ENCODE measurements at regions not wholly inside any gene's neighbourhood (a gene's known extent, or its start where the extent isn't known, plus 50 kb on each side); places are given as distances from the start of the nearest gene placed in this dataset.
"Not testable (repeated sequence)": the region's sequence is repeated elsewhere in the genome, so short reads cannot be mapped to it uniquely, and the experiment has no call there.

- DNase-seq, result no peak
Measured at GRCh38 chr4:124144238-124144654, 568.3 kb downstream of the ANKRD50 start.

GRCh38 chr4:124146068-124146467 lies 566.5 kb downstream of the ANKRD50 start:
- DNase-seq, result no peak

GRCh38 chr4:124151031-124151430 lies 561.5 kb downstream of the ANKRD50 start:
- no peak for DNase-seq

GRCh38 chr4:124152132-124152531 lies 560.4 kb downstream of the ANKRD50 start:
- no peak for DNase-seq

GRCh38 chr4:124155239-124155638 lies 557.3 kb downstream of the ANKRD50 start:
- DNase-seq, result no peak

- no peak for DNase-seq
Measured at GRCh38 chr4:124157396-124158083, 555.0 kb downstream of the ANKRD50 start.

- no peak for DNase-seq
Measured at GRCh38 chr4:124163401-124163800, 549.1 kb downstream of the ANKRD50 start.

GRCh38 chr4:124167602-124168001 lies 544.9 kb downstream of the ANKRD50 start:
- no peak for DNase-seq

- not testable (repeated sequence) for DNase-seq
Measured at GRCh38 chr4:124169524-124169923, 543.0 kb downstream of the ANKRD50 start.

- DNase-seq, result no peak
Measured at GRCh38 chr4:124173912-124174311, 538.6 kb downstream of the ANKRD50 start.

- DNase-seq, result no peak
Measured at GRCh38 chr4:124177647-124178425, 534.7 kb downstream of the ANKRD50 start.

GRCh38 chr4:124178449-124179021 lies 534.0 kb downstream of the ANKRD50 start:
- no peak for DNase-seq

- no peak for DNase-seq
Measured at GRCh38 chr4:124179506-124180186, 532.9 kb downstream of the ANKRD50 start.

- DNase-seq, result no peak
Measured at GRCh38 chr4:124181039-124181438, 531.5 kb downstream of the ANKRD50 start.

GRCh38 chr4:124183231-124183630 lies 529.3 kb downstream of the ANKRD50 start:
- no peak for DNase-seq

- no peak for DNase-seq
Measured at GRCh38 chr4:124183926-124184325, 528.6 kb downstream of the ANKRD50 start.

GRCh38 chr4:124184792-124185191 lies 527.7 kb downstream of the ANKRD50 start:
- DNase-seq, result no peak

GRCh38 chr4:124188595-124188994 lies 523.9 kb downstream of the ANKRD50 start:
- DNase-seq, result no peak

GRCh38 chr4:124189545-124189944 lies 523.0 kb downstream of the ANKRD50 start:
- no peak for DNase-seq

GRCh38 chr4:124191329-124191728 lies 521.2 kb downstream of the ANKRD50 start:
- DNase-seq, result no peak

- no peak for DNase-seq
Measured at GRCh38 chr4:124192544-124192943, 520.0 kb downstream of the ANKRD50 start.

- no peak for DNase-seq
Measured at GRCh38 chr4:124199185-124199584, 513.3 kb downstream of the ANKRD50 start.

GRCh38 chr4:124199755-124200154 lies 512.8 kb downstream of the ANKRD50 start:
- no peak for DNase-seq
